Parathyroid adenoma (tissue), 2 donors: ENCODE measurements at regions not wholly inside any gene's neighbourhood (a gene's known extent, or its start where the extent isn't known, plus 50 kb on each side); places are given as distances from the start of the nearest gene placed in this dataset.

Experiments used
- H2AFZ ChIP-seq: fragments of 300-600 bp; sonication (generic); one replicate; pipeline ENCODE4 v1.7.0; 2017; ENCODE audit warnings: antibody characterized with exemption, mild to moderate bottlenecking
- H3K27ac ChIP-seq: fragments of 300-600 bp; sonication (generic); one replicate; pipeline ENCODE4 v1.7.0; 2017
- H3K27me3 ChIP-seq: fragments of 300-600 bp; sonication (generic); one replicate; pipeline ENCODE4 v1.7.0; 2017; ENCODE audit warnings: low read length; ENCODE audit not compliant: control insufficient read depth, insufficient read depth
- H3K36me3 ChIP-seq: fragments of 300-600 bp; sonication (generic); one replicate; pipeline ENCODE4 v1.7.0; 2017; ENCODE audit warnings: low read length; ENCODE audit not compliant: control insufficient read depth, insufficient read depth
- H3K4me1 ChIP-seq: fragments of 300-600 bp; sonication (generic); one replicate; pipeline ENCODE4 v1.7.0; 2017; ENCODE audit warnings: control low read depth
- H3K4me2 ChIP-seq: fragments of 300-600 bp; sonication (generic); one replicate; pipeline ENCODE4 v1.7.0; 2017; ENCODE audit warnings: low read length
- H3K4me3 ChIP-seq: fragments of 300-600 bp; sonication (generic); one replicate; pipeline ENCODE4 v1.7.0; 2017; ENCODE audit warnings: low read depth, low read length
- H3K79me2 ChIP-seq: fragments of 300-600 bp; sonication (generic); one replicate; pipeline ENCODE4 v1.7.0; 2017; ENCODE audit warnings: control low read depth
- H3K9ac ChIP-seq: fragments of 300-600 bp; sonication (generic); one replicate; pipeline ENCODE4 v1.7.0; 2017; ENCODE audit warnings: mild to moderate bottlenecking
- H3K9me3 ChIP-seq: fragments of 300-600 bp; sonication (generic); one replicate; pipeline ENCODE4 v1.7.0; 2017; ENCODE audit warnings: low read length; ENCODE audit not compliant: control insufficient read depth
- TF ChIP-seq, protein P1 (sequence below): fragments of 300-600 bp; sonication (generic); IDR thresholded peaks from one replicate; pipeline ENCODE4 v1.7.0; 2017; ENCODE audit warnings: antibody characterized with exemption, mild to moderate bottlenecking
- donor health status: primary hyperparathyroidism.

DNA sequence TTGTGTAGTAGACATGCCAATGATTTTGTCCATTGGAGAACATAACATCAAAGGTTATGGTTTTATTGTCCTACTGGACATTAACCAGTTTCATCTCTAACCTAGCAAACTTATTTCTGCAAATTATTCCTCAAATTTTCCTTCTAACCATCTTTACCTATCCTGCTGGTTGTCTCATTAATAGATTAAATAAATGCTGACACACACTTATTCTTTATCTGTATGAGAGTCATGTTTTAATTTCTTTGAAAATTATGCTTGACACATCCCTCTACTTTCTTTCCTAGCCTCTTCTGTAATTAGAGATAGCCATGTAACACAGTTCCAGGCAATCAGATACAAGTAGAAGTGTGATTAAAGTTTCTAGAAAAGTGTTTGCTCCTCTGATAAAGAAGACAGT, 98.9 kb downstream of the RPS29 start:
- H3K9ac ChIP-seq: no peak overlapping the region
- H3K4me3 ChIP-seq: no peak overlapping the region
- TF ChIP-seq, protein P1, sequence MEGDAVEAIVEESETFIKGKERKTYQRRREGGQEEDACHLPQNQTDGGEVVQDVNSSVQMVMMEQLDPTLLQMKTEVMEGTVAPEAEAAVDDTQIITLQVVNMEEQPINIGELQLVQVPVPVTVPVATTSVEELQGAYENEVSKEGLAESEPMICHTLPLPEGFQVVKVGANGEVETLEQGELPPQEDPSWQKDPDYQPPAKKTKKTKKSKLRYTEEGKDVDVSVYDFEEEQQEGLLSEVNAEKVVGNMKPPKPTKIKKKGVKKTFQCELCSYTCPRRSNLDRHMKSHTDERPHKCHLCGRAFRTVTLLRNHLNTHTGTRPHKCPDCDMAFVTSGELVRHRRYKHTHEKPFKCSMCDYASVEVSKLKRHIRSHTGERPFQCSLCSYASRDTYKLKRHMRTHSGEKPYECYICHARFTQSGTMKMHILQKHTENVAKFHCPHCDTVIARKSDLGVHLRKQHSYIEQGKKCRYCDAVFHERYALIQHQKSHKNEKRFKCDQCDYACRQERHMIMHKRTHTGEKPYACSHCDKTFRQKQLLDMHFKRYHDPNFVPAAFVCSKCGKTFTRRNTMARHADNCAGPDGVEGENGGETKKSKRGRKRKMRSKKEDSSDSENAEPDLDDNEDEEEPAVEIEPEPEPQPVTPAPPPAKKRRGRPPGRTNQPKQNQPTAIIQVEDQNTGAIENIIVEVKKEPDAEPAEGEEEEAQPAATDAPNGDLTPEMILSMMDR: no peak
- no peaks in the 10 kb centered on the region for H3K9me3 ChIP-seq
- H3K4me2 ChIP-seq: no peak overlapping the region
- no peaks in the 10 kb centered on the region for H3K79me2 ChIP-seq
- no peak overlapping the region for H3K27ac ChIP-seq
- no peaks in the 10 kb centered on the region for H3K27me3 ChIP-seq
- H2AFZ ChIP-seq: no peak overlapping the region
- no peaks in the 10 kb centered on the region for H3K36me3 ChIP-seq
- H3K4me1 ChIP-seq: no peaks in the 10 kb centered on the region

DNA sequence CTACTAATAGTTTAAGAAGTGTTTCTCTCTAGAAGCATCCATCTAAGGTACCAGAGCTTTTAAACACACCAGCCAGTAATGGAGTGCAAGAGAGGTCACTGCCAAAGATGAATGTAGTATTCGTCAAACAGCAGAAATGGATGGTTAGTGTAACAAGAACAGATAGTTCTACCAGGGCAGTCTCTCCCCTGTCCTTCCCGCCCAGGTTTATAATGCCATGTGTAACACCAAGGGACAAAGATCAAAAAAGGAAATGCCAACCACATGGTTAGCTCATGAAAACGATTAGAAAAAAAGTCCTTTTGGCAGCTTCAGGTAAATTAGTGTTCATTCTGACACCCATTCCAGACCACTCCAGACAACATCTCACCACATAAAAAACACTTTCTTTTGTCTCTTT, 100.9 kb downstream of the RPS29 start:
- Histone ChIP-seq H3K27ac (no peak overlapping the region), H3K4me3 (no peak overlapping the region), H3K4me1 (no peaks in the 10 kb centered on the region), H3K9me3 (no peaks in the 10 kb centered on the region), H3K4me2 (no peak overlapping the region), H3K36me3 (no peaks in the 10 kb centered on the region), H3K9ac (no peak overlapping the region), H3K27me3 (no peaks in the 10 kb centered on the region), H2AFZ (no peak overlapping the region), H3K79me2 (no peaks in the 10 kb centered on the region)
- TF ChIP-seq, protein P1: no peak

DNA sequence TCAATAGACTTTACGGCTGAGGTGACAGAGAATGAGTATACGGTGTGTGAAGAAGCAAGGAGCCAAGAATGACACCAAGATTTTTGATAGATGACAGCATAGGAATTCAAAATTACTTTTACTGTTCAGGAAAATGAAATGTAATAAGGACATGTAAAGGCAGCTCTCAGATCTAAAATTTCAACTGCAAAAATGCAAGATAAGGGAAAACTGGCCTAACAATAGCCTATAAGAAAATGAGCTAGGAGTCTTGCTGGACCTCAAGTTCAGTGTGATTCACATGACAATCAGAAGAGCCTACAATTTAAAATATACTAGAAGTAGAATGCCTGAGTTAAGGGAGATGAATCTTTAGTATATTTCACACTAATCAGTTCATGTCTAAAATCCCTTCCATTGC, 102.0 kb downstream of the RPS29 start:
- TF ChIP-seq, protein P1: no peak
- Histone ChIP-seq H3K27ac (no peak overlapping the region), H3K4me2 (no peak overlapping the region), H3K27me3 (no peaks in the 10 kb centered on the region), H3K4me3 (no peak overlapping the region), H3K9me3 (no peaks in the 10 kb centered on the region), H3K36me3 (no peaks in the 10 kb centered on the region), H3K79me2 (no peaks in the 10 kb centered on the region), H2AFZ (no peak overlapping the region), H3K4me1 (no peaks in the 10 kb centered on the region), H3K9ac (no peak overlapping the region)

DNA sequence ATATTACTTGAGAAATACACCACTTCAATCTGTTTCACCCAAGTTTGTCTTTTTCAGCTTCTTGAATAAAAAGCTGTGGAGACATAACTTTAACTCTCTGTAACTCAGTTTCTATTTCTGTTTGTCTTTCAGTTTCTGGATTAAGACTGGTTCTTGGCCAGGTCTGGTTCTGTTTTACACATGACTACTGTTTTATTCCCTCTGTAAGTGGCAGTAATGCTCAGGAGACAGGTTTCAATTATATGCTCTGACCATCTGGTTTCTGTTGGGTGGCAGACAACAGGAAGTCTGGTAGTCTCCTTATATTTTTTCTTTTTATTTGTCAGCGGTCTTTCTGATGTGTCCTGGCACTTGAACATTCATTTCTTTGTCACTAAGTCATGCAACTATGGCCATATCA, 102.9 kb downstream of the RPS29 start:
- H2AFZ ChIP-seq: no peak overlapping the region
- H3K9ac ChIP-seq: no peak overlapping the region
- no peaks in the 10 kb centered on the region for H3K27me3 ChIP-seq
- H3K4me1 ChIP-seq: no peaks in the 10 kb centered on the region
- H3K79me2 ChIP-seq: no peaks in the 10 kb centered on the region
- no peaks in the 10 kb centered on the region for H3K36me3 ChIP-seq
- no peaks in the 10 kb centered on the region for H3K9me3 ChIP-seq
- H3K27ac ChIP-seq: no peak overlapping the region
- H3K4me3 ChIP-seq: no peak overlapping the region
- no peak overlapping the region for H3K4me2 ChIP-seq
- TF ChIP-seq, protein P1: no peak

DNA sequence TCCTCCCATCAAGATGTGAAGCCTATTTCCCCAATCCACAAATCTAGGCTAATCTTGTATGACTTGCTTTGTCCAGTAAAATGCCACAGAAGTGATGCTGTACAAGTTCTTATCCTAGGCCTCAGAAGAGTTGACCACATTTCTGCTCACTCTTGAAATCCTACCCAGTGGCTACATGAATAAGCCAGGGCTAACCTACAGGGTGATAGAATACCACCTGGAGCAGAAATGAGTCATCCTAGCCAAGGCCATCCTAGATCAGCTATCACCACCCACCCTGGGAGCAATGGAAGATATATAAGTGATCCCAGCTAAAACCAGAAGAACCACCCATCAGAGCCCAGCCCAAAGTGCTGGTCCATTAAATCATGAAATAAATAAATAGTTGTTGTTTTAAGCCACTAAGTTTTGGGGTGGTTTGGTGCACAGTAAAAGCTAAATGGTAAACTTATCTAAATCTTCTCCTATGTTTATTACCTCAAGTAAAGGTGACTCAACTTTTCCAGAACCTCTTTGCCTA, 105.1 kb downstream of the RPS29 start:
- TF ChIP-seq, protein P1: no peak
- Histone ChIP-seq H3K9me3 (no peaks in the 10 kb centered on the region), H3K79me2 (no peaks in the 10 kb centered on the region), H3K4me3 (no peak overlapping the region), H3K27ac (no peak overlapping the region), H3K4me2 (no peak overlapping the region), H3K27me3 (no peaks in the 10 kb centered on the region), H3K9ac (no peak overlapping the region), H3K36me3 (no peaks in the 10 kb centered on the region), H3K4me1 (no peaks in the 10 kb centered on the region), H2AFZ (no peak overlapping the region)
